Left renal pelvis (tissue), 4 donors: ENCODE measurements at regions not wholly inside any gene's neighbourhood (a gene's known extent, or its start where the extent isn't known, plus 50 kb on each side); places are given as distances from the start of the nearest gene placed in this dataset.
A peak's percentile ranks its signal among the peaks of the same experiment; 100 is the strongest.

Experiments used
- DNase-seq, 4 donors: peaks; one replicate each; pipeline ENCODE4 v3.0.0-alpha.2; 2013; ENCODE audit warnings: low read depth in 4 of 4, low spot score in 3 of 4

DNA sequence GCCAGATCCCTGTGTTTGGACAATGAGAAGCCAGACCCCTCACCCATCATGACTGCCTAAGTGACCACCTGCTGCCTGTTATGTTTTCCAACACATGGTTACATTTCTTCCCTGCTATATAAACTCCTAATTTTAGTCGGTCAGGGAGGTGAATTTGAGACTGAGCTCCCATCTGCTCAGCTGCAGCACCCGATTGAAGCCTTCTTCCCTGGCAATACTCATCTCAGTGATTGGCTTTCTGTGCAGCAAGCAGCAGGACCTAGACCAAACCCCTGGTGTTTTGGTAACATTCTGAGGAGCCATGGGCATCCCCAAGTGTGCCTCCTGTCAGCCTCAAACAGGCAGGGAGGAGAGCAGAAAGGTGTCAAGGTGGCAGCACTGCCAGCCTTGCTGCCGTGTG is 141.2 kb downstream of the CD8B2 start:
- no peak for DNase-seq

GRCh38 chr2:106629981-106630380 is 142.8 kb downstream of the CD8B2 start:
- no peak for DNase-seq

- no peak for DNase-seq
Measured at GRCh38 chr2:106631281-106631680, 144.1 kb downstream of the CD8B2 start.

GRCh38 chr2:106638043-106638442 is 150.9 kb downstream of the CD8B2 start:
- DNase-seq: peak in 1 of 4 donors; percentile 18

DNA sequence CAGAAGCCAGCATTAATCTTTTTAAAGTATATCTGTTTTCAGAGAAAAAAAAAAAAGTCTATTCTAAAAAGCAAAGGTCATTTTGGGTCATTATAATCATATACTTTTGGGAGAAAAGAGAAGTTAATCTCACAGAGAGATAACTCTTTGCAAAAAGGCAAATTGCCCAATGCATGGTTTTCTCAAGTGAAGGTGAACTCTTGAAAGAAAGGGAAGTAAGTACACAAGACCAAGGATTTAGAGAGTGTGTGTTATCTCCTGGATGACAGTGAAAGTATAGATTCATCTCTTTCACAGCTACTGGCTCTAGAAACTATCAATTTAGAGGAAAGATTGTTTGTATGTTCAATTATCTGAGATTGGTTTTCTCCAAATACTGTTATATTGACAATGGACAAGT is 151.4 kb downstream of the CD8B2 start:
- DNase-seq: no peak

- DNase-seq: no peak
Measured at GRCh38 chr2:106642679-106643078, 155.5 kb downstream of the CD8B2 start.

GRCh38 chr2:106644623-106645022 is 157.5 kb downstream of the CD8B2 start:
- DNase-seq: no peak

DNA sequence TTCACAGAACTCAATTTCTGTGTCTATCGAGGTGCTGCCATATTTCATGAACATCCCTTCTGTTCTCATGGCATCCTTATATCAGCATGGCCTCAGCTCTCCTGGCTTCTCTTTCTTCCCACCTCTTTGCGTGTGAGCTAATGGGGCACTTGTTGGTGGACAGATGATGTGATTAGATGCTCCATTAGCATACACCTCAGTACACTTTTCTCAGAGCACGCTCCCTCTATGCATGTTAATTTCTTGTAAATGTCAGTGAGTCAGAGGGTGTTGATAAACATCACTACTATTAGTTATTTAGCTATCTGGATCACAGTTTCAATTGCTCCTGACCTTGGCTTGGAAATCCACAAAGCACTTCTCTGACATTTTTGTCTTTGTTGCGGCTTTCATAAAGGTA is 159.4 kb downstream of the CD8B2 start:
- no peak for DNase-seq

DNA sequence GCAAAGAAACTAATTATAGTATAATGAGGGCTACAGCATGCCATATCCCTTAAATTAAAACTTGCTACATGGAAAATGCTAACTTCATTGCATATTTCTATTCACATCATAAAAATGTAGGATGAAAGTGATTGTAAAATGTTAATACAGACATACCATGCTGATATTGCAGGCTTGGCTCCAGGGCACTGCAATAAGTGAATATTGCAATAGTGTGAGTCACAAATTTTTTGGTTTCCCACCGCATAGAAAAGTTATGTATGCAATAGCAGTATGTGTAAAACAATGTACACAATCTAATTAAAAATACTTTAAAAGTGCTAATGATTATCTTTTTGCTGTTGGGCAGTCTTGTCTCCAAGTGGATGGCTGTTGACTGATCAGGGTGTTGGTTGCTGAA is 162.1 kb downstream of the CD8B2 start:
- no peak for DNase-seq

DNA sequence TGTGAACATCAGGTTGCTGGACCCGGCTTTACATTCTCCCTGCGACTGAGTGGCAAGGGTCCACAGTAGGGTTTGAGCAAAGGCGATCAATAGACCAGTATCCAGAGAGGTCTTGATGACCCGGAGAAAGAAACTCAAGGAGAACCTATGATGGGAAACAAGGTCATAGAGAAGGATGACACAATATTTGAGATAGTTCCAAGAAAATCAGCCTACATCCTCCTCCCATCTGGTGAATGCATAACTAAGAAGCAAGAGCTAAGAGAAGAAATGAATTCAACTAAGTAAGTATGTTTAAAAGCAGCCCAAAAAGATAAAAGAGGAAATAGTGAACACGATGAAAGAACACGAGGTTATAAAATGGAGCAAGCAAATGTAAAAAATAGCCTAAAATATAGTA is 166.3 kb downstream of the CD8B2 start:
- no peak for DNase-seq

- no peak for DNase-seq
Measured at GRCh38 chr2:106658616-106659015, 171.5 kb downstream of the CD8B2 start.

- DNase-seq: no peak
Measured at GRCh38 chr2:106664669-106665068, 177.5 kb downstream of the CD8B2 start.

DNA sequence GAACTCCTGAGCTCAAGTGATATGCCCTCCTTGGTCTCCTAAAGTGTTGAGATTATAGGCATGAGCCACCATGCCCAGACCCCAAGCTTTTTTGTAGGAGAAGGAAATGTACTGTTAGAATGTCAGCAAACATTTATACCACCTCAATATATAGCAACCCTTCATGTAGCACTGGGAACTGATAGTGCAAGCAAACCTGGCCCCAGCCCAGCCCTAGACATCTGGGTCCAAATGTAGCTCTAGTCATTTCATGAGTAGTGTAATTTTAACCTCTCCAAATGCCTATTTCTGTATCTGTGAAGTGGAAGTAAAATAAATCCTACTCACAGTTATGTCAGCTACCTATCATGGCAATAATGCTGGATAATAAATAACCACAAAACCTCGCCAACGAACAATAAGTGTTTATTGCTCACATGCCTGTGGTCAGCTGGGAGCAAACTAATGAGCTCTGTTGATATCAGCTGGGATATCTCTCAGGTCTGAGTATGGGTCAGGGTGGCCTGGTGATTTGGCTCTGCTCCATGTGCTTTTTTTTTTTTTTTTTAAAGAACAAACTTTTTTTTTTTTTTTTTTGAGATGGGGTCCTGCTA is 180.4 kb downstream of the CD8B2 start:
- no peak for DNase-seq

GRCh38 chr2:106685180-106685897 is 198.2 kb downstream of the CD8B2 start:
- DNase-seq: no peak

GRCh38 chr2:106686814-106687213 is 199.2 kb downstream of the ST6GAL2 start:
- DNase-seq: no peak

DNA sequence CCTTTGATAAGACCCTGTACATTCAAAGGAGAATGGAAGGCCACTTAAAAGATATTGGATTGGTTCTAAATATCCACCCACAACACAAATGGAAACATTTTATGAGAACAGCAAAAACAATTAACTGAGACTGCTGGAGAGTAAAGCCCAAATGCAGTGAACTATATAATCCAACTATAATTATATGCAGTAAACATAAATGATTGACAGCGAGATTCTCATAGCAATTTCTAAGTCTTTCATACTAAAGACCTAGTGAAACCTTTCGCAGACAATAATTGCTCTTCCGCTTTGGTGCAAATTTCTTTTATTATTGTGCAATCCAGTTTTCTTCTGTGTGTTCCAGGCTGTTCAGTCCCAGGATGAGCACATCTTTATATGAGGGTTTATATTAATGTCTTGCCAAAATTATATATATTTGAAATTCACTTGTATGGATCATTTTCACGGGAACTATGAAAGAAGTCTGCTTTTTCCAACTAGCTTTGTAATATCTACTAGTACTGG is 190.9 kb downstream of the ST6GAL2 start:
- no peak for DNase-seq

GRCh38 chr2:106695919-106696318 is 190.0 kb downstream of the ST6GAL2 start:
- DNase-seq: no peak

DNA sequence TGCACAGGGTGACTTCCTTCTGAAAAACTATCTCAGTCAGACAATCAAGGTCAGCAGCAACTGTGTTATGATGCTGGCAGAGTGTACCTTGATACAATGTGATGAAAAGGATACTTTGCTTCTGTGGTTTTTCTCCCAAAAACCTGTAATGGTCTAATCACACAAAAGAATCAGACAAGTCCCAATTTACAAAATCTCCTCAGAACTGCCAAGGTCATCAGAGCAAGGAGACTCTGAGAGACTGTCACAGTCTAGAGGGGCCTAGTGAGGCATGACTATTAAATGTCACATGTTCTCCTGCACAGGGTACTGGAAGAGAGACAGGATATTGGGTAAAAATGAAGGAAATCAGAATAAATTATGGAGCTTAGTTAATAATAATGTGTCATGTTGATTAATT is 185.4 kb downstream of the ST6GAL2 start:
- peak in 2 of 4 donors; percentile 33 to 55 for DNase-seq

DNA sequence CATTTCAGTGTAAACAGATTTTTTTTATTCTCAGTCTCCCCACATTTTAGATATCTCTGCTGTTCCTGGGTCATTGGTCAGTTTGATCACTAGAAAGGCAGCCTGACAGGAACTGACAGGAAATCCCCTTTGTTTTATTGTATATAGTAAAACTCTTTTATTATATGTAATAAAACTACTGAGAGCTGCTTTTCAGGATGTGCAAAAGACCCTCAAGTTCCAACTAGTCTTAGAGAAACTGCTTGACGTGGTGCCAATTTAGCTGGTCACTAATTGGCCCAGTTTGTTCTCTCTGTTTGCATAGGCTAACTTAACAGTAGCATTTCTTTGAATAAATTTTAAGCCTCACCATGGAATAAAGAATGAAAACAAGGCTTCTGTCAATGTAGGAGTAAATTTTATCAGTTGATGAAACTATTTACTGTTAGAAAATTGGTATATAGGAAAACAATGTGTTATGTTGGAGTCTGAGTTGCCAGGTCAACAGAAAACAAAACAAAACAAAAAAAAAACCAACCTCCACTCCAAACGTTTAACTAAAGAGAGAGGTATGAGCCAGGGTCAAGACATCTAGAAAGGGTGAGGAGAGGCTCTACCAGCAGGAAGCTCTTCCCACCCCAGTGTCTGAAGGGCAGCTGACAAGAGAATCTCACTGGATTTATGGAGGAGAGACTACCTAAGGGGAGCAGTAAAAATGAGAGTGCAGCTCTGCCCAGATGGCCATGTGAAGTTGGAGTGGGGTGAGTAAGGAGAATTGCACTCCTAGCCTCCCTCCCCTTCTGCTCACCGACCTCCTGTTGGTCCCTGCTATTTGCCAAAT is 184.6 kb downstream of the ST6GAL2 start:
- peak; percentile 53 to 73 (median 56) for DNase-seq

DNA sequence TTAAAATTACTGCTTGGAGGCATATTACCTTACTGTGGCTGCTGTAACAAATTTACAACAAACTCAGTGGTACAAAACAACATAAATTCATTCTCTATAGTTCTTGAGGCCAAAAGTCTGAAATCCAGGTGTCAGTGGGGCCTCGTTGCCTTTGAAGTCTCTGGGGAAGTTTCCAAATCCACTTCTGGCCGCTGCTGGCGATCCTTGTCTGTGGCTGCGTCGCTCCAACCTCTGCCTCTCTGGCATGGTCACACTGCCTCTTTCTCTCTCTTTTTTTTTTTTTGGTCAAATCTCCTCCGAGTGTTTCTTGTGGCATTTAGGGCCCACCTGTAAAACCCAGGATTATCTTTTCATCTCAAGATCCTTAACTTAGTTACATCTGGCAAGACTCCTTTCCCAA is 182.8 kb downstream of the ST6GAL2 start:
- DNase-seq: no peak

GRCh38 chr2:106704798-106705197 is 181.2 kb downstream of the ST6GAL2 start:
- DNase-seq: no peak

DNA sequence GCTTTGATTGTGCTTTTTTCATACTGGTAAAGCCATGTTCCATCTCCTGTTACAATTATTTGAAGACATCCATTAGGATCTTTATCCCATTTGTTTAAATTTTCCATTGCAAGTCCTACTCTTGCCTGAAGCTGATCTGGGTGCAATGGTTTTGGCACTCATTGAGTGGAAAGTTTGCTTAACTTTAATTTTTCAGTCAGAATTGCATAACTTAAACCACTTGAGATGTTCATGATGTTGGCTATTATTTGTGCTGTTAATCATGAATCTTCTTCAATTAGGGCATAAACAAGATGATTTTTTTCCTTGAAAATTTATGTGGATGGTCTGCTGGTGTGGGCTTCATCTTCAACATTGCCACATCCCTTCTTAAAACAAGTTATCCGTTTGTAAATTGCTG is 180.1 kb downstream of the ST6GAL2 start:
- DNase-seq: no peak
